ENCODE measurements at regions not wholly inside any gene's neighbourhood (a gene's known extent, or its start where the extent isn't known, plus 50 kb on each side); places are given as distances from the start of the nearest gene placed in this dataset.
"Not testable (repeated sequence)": the region's sequence is repeated elsewhere in the genome, so short reads cannot be mapped to it uniquely, and the experiment has no call there.

DNA sequence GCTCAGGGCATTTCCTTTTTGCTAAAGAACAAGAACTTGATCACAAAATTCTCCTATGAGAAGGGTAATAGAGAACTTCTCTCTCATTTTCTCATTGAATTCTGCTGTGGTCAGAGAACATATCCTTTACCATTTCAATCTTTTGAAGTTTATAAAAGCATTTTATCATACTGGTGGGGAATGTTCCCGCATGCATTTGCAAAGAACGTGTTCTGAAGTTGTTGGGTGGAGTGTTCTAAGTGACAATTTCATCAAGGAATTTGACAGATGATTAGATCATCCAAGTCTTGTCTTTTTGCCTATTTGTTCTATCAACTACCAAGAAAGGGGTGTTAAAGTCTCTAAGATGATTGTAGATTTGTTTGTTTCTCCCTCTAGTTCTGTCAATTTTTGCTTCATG is 163.4 kb upstream of the FREM1 start:
- no peak for TF ChIP-seq CTCF (IDR thresholded peaks at IDR 0.05; ENCODE audit: insufficient read depth, low read depth, low read length, missing control alignments)
- no peak overlapping the region for H3K4me3 ChIP-seq (ENCODE audit: low read length)
- no peak for DNase-seq (ENCODE audit: low read depth)

- no peak overlapping the region for H3K4me3 ChIP-seq (ENCODE audit: low read length)
- no peak for DNase-seq (ENCODE audit: low read depth)
- no peak for TF ChIP-seq CTCF (IDR thresholded peaks at IDR 0.05; ENCODE audit: insufficient read depth, low read depth, low read length, missing control alignments)
Observed at GRCh38 chr9:15070716-15071115, 160.5 kb upstream of the FREM1 start.

- no peak for DNase-seq (ENCODE audit: low read depth)
- no peak overlapping the region for H3K4me3 ChIP-seq (ENCODE audit: low read length)
- TF ChIP-seq CTCF (IDR thresholded peaks at IDR 0.05; ENCODE audit: insufficient read depth, low read depth, low read length, missing control alignments): no peak
Observed at GRCh38 chr9:15069106-15069505, 158.9 kb upstream of the FREM1 start.

GRCh38 chr9:15068261-15068660 is 158.0 kb upstream of the FREM1 start:
- H3K4me3 ChIP-seq (ENCODE audit: low read length): no peak overlapping the region
- TF ChIP-seq CTCF (IDR thresholded peaks at IDR 0.05; ENCODE audit: insufficient read depth, low read depth, low read length, missing control alignments): no peak
- DNase-seq (ENCODE audit: low read depth): no peak

- no peak for DNase-seq (ENCODE audit: low read depth)
- TF ChIP-seq CTCF (IDR thresholded peaks at IDR 0.05; ENCODE audit: insufficient read depth, low read depth, low read length, missing control alignments): no peak
- no peak overlapping the region for H3K4me3 ChIP-seq (ENCODE audit: low read length)
Observed at GRCh38 chr9:15059003-15059402, 148.8 kb upstream of the FREM1 start.

GRCh38 chr9:15058236-15058635 is 148.0 kb upstream of the FREM1 start:
- no peak for DNase-seq (ENCODE audit: low read depth)
- no peak for TF ChIP-seq CTCF (IDR thresholded peaks at IDR 0.05; ENCODE audit: insufficient read depth, low read depth, low read length, missing control alignments)
- no peak overlapping the region for H3K4me3 ChIP-seq (ENCODE audit: low read length)

DNA sequence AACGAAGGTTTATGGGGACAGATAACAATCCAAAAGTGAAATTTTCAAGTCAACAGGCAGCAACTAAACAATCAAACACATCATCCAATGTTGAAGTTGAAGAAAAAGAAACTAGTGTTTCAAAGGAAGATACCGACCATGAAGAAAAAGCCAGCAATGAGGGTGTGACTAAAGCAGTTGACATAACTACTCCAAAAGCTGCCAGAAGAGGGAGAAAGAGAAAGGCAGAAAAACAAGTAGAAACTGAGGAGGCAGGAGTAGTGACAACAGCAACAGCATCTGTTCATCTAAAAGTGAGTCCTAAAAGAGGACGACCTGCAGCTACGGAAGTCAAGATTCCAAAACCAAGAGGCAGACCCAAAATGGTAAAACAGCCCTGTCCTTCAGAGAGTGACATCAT is 145.1 kb upstream of the FREM1 start:
- H3K4me3 ChIP-seq (ENCODE audit: low read length); DNase-seq (ENCODE audit: low read depth): not testable (repeated sequence)

GRCh38 chr9:15048772-15049171 is 138.5 kb upstream of the FREM1 start:
- H3K4me3 ChIP-seq (ENCODE audit: low read length): no peak overlapping the region
- no peak for TF ChIP-seq CTCF (IDR thresholded peaks at IDR 0.05; ENCODE audit: insufficient read depth, low read depth, low read length, missing control alignments)
- no peak for DNase-seq (ENCODE audit: low read depth)
